NOMO-1 (cell line): ENCODE measurements at regions not wholly inside any gene's neighbourhood (a gene's known extent, or its start where the extent isn't known, plus 50 kb on each side); places are given as distances from the start of the nearest gene placed in this dataset.

ENCODE experiments used
- DNase-seq, 2 experiments: peaks; one replicate each; lab custom pipeline; 2025; ENCODE audit not compliant: unreplicated experiment in 2 of 2; lab: John Stamatoyannopoulos, UW

DNA sequence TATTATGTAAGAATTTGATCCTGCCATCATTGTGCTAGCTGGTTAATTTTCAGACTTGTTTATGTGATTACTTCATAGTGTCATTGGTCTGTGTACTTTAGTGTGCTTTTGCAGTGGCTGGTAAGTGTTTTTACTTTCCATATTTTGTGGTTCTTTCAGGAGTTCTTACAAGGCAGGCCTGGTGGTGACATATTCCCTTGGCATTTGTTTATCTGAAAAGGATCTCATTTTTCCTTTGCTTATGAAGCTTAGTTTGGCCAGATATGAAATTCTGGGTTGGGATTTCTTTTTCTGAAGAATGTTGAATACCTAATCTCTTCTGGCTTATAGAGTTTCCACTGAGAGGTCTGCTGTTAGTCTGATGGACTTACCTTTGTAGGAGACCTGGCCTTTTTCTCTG lies 72.8 kb upstream of the MC4R start:
- no peak for DNase-seq

- DNase-seq, result no peak
Measured at GRCh38 chr18:60446821-60447220, 74.2 kb upstream of the MC4R start.

- DNase-seq, result no peak
Measured at GRCh38 chr18:60448487-60449267, 76.1 kb upstream of the MC4R start.

GRCh38 chr18:60452421-60452820 lies 79.8 kb upstream of the MC4R start:
- no peak for DNase-seq

DNA sequence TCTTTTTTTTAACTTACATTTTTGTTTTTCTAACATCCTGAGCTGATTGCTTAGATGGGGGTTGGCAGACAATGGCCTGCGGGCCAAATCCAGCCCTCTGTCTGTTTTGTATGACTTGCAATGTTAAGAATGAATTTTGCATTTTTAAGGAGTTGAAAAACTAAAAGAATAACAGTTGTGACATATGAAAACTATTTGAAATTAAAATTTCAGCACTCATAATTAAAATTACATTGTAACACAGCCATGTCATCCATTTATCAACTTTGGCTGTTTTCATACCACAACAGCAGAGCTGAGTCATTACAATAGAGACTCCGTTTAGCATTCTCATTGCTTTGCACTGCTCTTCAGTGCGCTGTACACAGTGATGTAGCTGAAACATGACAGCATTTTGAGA lies 94.1 kb upstream of the MC4R start:
- no peak for DNase-seq

GRCh38 chr18:60469387-60470100 lies 97.0 kb upstream of the MC4R start:
- DNase-seq, result no peak

GRCh38 chr18:60471652-60472051 lies 99.1 kb upstream of the MC4R start:
- no peak for DNase-seq

DNA sequence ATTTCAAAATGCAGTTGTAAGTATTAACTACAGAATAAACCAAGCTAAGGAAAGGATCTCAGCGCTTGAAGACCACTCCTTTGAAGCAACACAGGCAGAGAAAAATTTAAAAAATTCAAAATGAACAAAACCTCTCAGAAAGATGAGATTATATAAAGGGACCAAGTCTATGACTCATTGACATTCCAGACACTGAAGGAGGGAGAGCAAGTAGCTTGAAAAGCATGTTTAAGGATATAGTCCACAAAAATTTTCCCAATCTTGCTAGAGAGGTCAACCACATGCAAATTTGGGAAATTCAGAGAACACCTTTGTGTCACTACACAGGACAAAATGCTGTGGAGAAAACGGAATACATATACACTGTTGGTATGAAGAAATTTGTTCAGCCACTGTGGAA lies 112.6 kb upstream of the MC4R start:
- no peak for DNase-seq

DNA sequence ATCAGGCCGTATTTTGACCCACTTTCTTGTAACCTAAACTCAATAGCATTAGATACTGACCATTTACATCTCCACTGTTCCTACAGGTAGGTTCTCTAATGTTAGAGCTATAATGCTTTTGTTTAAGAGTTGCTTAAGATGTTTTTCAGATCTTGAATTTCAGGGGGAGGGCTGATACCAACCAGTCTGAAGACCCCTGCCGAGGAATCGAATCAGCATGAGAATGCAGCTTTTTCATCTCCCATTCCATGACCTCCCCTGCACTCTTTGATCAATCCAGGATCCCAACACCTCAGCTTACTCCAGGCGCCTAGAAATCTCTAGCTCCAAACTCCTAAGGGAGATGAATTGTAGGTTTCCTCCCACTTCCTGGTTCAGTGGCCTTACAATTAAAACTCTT lies 120.5 kb upstream of the MC4R start:
- no peak for DNase-seq

DNA sequence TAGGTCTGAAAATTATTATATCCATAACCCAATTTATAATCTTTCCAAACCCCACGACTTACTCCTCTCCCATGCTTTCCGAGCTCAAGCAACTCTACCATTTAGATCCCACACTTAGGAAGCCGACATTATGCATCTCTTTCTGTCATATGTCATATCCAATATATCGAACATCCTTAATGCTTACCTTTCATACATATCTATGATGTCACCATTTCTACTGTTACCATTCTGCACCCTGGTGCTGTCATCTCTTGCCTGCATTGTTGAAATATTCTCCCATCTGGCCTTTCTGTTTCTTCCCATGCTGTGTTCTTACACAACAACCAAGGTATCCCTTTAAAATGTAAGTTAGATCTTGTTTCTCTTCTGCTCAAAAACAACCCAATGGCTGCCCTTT lies 127.1 kb upstream of the MC4R start:
- DNase-seq, result no peak

DNA sequence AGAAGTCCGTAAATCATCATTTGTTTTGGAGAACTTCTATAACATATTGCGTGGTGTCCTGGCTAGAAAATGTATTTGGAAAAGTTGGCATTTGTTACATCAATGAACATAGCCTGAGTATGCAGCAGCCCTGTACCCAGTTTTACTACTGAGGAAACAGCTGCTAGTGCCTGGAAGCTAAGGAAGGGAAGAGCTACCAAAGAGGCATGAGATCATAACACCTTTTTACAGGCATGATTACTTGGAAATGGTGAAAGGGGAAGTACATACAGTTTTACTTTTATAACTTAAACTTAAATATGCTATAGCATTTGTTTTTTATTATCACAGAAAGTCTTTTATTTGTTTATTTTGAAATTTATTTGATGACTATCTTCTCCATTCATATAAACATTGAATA lies 128.4 kb upstream of the MC4R start:
- DNase-seq, result no peak

DNA sequence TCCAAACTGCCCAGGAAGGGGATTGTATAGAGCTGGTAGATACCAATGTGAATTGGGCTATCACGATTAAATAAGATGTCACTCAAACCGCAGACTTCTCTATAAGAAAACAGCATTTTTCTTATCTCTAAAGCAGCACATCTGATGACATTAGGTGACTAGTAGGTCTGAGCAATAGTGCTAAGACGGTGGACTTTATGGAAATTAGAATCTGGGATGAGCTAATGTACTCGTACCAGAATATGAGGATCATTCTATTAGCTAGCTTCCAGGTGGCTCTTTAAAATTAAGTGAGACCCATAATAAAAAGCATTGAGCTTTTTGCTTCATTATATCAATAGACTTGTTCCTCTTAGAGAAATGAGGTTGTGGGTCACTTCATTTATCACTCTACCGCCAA lies 130.0 kb upstream of the MC4R start:
- DNase-seq, result no peak

- no peak for DNase-seq
Measured at GRCh38 chr18:60503199-60503598, 130.6 kb upstream of the MC4R start.

- DNase-seq, result no peak
Measured at GRCh38 chr18:60506190-60506589, 133.6 kb upstream of the MC4R start.

GRCh38 chr18:60506682-60507081 lies 134.1 kb upstream of the MC4R start:
- no peak for DNase-seq

GRCh38 chr18:60508108-60508507 lies 135.5 kb upstream of the MC4R start:
- no peak for DNase-seq

DNA sequence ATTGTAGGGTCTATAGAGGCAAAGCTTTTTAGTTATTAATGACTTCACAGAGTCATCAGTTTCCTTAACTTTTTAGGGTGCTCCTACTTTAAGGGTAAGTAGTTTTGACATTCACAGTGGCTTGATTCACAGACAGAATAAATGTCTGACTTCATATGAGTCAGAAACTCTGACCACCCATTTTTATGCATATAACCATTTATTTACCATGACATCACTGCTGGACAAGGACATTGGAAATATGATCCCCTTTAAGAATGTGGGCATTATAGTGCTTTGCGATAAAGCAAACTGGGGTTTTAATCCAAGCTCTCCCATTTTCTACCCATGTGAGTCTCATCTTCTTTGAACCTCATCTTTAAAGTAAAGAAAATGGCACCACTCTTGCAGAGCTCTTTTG lies 162.0 kb upstream of the MC4R start:
- no peak for DNase-seq

DNA sequence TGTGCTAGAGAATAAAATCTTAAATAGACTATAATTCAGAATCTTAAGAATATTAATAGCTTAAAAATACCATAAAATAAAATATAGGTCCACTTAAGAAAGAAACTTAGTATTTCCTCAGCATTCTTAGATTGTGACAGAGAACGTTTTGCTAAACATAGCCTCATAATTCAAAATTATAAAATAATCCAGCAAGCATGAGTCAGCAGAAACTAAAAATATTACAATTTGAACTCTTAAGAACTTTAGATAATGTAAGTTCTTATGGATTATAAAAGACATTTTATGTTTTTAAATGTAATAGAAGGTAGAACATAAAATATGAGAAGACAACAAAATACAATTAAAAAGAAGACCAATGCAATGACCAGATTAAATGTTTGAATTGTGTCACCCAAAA lies 164.5 kb upstream of the MC4R start:
- no peak for DNase-seq

GRCh38 chr18:60538891-60539290 lies 166.3 kb upstream of the MC4R start:
- no peak for DNase-seq

DNA sequence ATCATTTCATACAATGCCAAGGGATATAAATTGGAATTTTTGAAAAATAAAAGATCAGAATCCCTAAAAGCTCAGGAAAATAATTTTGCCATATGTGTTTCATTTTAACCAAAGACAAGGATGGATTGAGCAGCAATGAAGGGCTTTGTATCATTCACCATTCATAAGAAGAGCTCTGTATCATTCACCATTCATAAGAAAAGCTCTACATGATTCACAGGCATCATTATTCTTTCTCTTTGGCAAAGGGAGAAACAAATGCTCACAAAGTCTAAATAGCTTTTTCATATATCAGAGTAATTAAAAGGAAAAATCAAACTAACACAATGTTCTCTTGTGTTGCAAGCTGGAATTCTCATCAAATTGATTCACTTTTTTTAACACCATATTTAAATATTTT lies 169.1 kb upstream of the MC4R start:
- no peak for DNase-seq

- DNase-seq, result no peak
Measured at GRCh38 chr18:60543646-60544045, 171.1 kb upstream of the MC4R start.

DNA sequence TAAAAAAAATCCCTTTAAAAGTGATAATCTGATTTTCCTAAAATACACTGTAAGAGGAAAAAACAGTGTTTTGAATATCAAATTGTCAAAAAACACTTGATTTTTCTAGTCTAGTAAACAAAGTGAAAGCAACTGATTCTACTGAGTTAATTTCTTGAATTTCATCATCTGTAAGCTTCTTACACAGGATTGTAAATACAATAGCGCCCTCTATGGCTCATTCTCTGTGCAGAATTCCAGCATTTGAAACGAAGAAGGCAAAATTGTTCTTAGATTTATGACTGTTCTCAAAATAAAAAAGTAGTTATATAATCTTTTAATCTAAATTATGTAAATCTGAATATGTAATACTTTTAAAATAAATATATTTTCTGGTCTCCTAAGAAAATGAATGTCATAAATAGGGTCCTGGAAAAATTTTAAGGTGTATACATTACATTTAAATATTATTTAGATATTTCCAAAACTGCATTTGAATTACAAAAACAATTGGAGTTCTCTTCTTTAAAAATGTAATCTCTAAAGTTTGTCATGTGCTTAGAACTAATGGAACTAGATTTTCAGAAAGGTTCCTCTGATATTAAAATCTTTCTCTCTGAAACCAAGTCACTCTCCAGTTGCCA lies 176.9 kb upstream of the MC4R start:
- DNase-seq, result peak; percentile 12 to 71
